ENCODE measurements at regions not wholly inside any gene's neighbourhood (a gene's known extent, or its start where the extent isn't known, plus 50 kb on each side); places are given as distances from the start of the nearest gene placed in this dataset.

DNA sequence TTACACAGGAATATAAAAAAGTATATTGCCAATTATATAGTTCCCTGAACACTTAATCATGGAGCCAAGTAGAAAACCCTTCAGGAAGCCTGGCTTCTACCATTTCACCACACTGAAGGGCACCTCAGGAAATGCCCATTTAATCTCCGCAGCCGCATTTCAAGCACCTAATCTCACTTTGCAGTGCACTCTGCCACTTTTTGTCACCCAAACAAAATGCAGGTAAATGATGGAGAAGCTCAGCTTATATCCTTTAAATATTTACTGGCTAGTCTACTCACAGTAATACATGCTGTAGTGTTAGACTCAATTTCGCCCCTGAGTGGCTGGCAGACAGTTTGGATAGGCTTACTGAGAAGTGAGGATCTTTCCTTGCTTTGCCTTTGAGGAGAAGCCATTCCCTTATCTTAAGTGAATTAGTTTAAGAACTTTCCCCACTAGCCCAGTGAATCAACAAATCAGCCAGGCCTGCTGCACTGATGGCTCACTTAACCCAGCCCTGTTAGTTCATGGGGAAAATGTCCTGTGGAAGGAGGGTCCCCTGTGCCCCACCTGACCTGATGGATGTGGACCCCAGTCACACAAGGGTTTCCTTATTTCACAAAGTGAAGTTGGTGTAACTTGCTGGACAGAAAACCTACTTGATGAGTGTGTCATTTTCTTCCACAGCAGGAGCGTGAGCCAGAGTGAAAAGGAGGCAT lies 209.7 kb downstream of the CAAP1 start:
- TF ChIP-seq, protein P1, sequence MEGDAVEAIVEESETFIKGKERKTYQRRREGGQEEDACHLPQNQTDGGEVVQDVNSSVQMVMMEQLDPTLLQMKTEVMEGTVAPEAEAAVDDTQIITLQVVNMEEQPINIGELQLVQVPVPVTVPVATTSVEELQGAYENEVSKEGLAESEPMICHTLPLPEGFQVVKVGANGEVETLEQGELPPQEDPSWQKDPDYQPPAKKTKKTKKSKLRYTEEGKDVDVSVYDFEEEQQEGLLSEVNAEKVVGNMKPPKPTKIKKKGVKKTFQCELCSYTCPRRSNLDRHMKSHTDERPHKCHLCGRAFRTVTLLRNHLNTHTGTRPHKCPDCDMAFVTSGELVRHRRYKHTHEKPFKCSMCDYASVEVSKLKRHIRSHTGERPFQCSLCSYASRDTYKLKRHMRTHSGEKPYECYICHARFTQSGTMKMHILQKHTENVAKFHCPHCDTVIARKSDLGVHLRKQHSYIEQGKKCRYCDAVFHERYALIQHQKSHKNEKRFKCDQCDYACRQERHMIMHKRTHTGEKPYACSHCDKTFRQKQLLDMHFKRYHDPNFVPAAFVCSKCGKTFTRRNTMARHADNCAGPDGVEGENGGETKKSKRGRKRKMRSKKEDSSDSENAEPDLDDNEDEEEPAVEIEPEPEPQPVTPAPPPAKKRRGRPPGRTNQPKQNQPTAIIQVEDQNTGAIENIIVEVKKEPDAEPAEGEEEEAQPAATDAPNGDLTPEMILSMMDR (IDR thresholded peaks at IDR 0.05; ENCODE audit: low read length), result no peak
- TF ChIP-seq EZH2 (IDR thresholded peaks at IDR 0.05; ENCODE audit: borderline replicate concordance, low read length), result no peak
